Adrenal gland (tissue), 9 donors: ENCODE measurements at regions not wholly inside any gene's neighbourhood (a gene's known extent, or its start where the extent isn't known, plus 50 kb on each side); places are given as distances from the start of the nearest gene placed in this dataset.

Experiments used
- DNase-seq, 7 donors: peaks; one replicate each; pipeline ENCODE4 v3.0.0-alpha.2; 2019 to 2020
- H3K27ac ChIP-seq, 5 donors: fragments of 200-600 bp; sonication (generic) in 4 of 5; 1 replicate in 3 of 5; 2 replicates in 2 of 5; pipeline versions ENCODE4 v1.5.1 to v1.8.0; 2016 to 2020; ENCODE audit warnings: mild to moderate bottlenecking in 1 of 5
- H3K27me3 ChIP-seq: fragments of 200-600 bp; 2 replicates; pipeline ENCODE4 v1.8.0; 2021
- H3K36me3 ChIP-seq, 2 donors: fragments of 200-600 bp; replicated peaks in 1 of 2; 1 replicate in 1 of 2; 2 replicates in 1 of 2; pipeline versions ENCODE4 v1.5.1 to v1.8.0; 2018 to 2022
- H3K4me1 ChIP-seq, 2 donors: fragments of 200-600 bp; replicated peaks in 1 of 2; 1 replicate in 1 of 2; 2 replicates in 1 of 2; pipeline versions ENCODE4 v1.5.1 to v1.8.0; 2018 to 2021
- H3K4me3 ChIP-seq, 4 donors: fragments of 200-600 bp; sonication (generic) in 3 of 4; one replicate each; pipeline ENCODE4 v1.5.1; 2016 to 2018
- H3K9me3 ChIP-seq, 3 donors: fragments of 200-600 bp; sonication (generic) in 1 of 3; replicated peaks in 1 of 3; 1 replicate in 2 of 3; 2 replicates in 1 of 3; pipeline versions ENCODE4 v1.5.1 to v1.8.0; 2016 to 2021
- POLR2A ChIP-seq, 2 donors: fragments of 450-650 bp; IDR thresholded peaks; one replicate each; pipeline ENCODE4 v1.6.1; 2017; ENCODE audit warnings: antibody characterized with exemption in 2 of 2, mild to moderate bottlenecking in 2 of 2, moderate library complexity in 1 of 2
- WGBS, 4 donors: extraction: QIAGEN DNeasy Blood & Tissue Kit in 2 of 4; methylation state at CpG; one replicate each; pipeline versions ENCODE4 v1.1.5 to v1.1.7; 2013 to 2017; 5-methylcytosine and 5-hydroxymethylcytosine counted together
- intact Hi-C, 2 donors: fragments of 100-400 bp; cut with DNase I; formaldehyde crosslinking; loops; one replicate each; pipeline versions ENCODE4 v1.14.1 to v1.15.0; 2022 to 2023
- TF ChIP-seq, protein P1 (sequence below), 6 experiments: fragments of 450-650 bp in 4 of 6; fragments of 200-600 bp in 2 of 6; sonication (generic) in 1 of 6; IDR thresholded peaks; 1 replicate in 5 of 6; 2 replicates in 1 of 6; pipeline versions ENCODE4 v1.5.1 to v1.8.0; 2016 to 2021; ENCODE audit warnings: antibody characterized with exemption in 6 of 6, mild to moderate bottlenecking in 2 of 6, moderate library complexity in 1 of 6
- donor health status: healthy with polysubstance abuse.
- donor health status: Bipolar disorder and iron deficiency.
- donor health status: DM: yes; HTN: yes; CAD: no.
- donor health status: DM: no; HTN: no; CAD: no.
- donor health status: DM: no; HTN: no; CAD: no.

DNA sequence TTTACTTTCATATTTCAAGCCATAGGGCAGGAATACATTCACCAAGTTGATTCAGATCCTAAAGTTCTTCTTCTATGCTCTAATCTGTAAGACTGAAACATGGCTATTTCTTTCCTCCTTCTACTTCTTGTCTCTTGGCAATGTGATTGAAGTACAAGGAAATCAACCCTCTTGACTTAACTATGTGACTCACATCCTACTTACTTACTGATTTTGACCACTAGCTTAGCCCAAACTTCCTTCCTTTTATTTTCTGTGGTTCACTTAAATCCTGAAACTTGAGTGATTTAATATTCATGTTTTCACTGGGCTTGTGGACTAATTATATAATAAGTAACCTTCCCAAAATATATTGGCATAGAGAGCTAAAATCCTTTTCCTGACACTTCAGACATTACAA lies 111.2 kb upstream of the NOVA1 start:
- Histone ChIP-seq H3K4me1 (no peaks in the 10 kb centered on the region), H3K9me3 (no peaks in the 10 kb centered on the region), H3K27me3 (no peaks in the 10 kb centered on the region), H3K4me3 (no peak overlapping the region), H3K27ac (no peak overlapping the region), H3K36me3 (no peaks in the 10 kb centered on the region)
- DNase-seq, result no peak
- TF ChIP-seq, protein P1, sequence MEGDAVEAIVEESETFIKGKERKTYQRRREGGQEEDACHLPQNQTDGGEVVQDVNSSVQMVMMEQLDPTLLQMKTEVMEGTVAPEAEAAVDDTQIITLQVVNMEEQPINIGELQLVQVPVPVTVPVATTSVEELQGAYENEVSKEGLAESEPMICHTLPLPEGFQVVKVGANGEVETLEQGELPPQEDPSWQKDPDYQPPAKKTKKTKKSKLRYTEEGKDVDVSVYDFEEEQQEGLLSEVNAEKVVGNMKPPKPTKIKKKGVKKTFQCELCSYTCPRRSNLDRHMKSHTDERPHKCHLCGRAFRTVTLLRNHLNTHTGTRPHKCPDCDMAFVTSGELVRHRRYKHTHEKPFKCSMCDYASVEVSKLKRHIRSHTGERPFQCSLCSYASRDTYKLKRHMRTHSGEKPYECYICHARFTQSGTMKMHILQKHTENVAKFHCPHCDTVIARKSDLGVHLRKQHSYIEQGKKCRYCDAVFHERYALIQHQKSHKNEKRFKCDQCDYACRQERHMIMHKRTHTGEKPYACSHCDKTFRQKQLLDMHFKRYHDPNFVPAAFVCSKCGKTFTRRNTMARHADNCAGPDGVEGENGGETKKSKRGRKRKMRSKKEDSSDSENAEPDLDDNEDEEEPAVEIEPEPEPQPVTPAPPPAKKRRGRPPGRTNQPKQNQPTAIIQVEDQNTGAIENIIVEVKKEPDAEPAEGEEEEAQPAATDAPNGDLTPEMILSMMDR (IDR thresholded peaks at IDR 0.05), result no peak
- no peak for TF ChIP-seq POLR2A (IDR thresholded peaks at IDR 0.05)
- intact Hi-C loops, result no loop called here

DNA sequence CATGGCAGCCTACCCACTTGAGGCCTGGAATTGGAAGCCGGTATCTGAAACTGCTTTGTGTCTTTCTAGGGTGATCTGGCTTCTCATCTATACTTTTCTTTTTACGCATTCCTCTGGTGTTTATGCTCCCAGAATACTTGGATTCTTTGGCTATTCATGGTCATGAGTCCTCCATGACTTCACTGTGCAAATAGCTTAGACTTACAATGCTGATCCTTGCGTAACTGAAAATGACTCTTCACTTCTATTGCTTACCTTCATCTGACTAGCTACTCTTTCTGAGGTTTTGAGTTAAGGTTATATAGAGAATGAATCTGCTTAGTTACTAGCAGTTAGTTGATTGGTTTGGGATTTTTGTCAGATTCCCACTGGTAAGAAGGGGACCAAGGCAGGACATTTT lies 121.7 kb upstream of the NOVA1 start:
- TF ChIP-seq, protein P1 (IDR thresholded peaks at IDR 0.05), result no peak
- no peak for TF ChIP-seq POLR2A (IDR thresholded peaks at IDR 0.05)
- intact Hi-C loops, result no loop called here
- WGBS, 4 donors, result 85 to 98% (median 91%) methylated on average over 3 of the region's 3 CpGs

DNA sequence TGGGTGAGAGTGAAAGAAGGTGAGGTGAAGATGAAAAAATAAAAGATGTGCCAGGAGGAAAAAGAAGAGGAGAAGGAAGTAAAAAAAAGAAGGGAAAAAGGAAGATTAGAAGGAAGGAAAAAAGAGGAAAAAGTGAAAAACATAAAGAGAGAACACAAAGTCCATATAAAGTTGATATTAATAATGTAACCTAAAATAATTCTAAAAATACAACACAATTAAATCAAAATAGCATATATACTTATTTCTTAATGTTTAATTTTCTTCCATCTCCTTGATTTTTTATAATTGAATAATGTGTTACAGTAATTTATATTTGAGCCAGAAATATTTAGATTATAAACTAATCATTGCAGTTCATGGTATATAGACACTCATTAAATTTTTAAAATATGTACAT lies 124.4 kb upstream of the NOVA1 start:
- Histone ChIP-seq H3K9me3 (peaks cover 0 to 5% (median 0%) of the 10 kb centered on the region in 3 donors), H3K27me3 (no peaks in the 10 kb centered on the region), H3K36me3 (no peaks in the 10 kb centered on the region), H3K27ac (no peak overlapping the region), H3K4me3 (no peak overlapping the region), H3K4me1 (no peaks in the 10 kb centered on the region)
- TF ChIP-seq, protein P1 (IDR thresholded peaks at IDR 0.05), result no peak
- no peak for TF ChIP-seq POLR2A (IDR thresholded peaks at IDR 0.05)
- intact Hi-C loops, result no loop called here
- DNase-seq, result no peak

More for the DNA sequence above, 121.7 kb upstream of the NOVA1 start:
- H3K4me1 ChIP-seq, result no peaks in the 10 kb centered on the region
- H3K27me3 ChIP-seq, result no peaks in the 10 kb centered on the region
- peaks cover 0 to 5% (median 0%) of the 10 kb centered on the region in 3 donors for H3K9me3 ChIP-seq
- DNase-seq, result no peak
- H3K36me3 ChIP-seq, result no peaks in the 10 kb centered on the region
- H3K27ac ChIP-seq, result no peak overlapping the region
- no peak overlapping the region for H3K4me3 ChIP-seq

DNA sequence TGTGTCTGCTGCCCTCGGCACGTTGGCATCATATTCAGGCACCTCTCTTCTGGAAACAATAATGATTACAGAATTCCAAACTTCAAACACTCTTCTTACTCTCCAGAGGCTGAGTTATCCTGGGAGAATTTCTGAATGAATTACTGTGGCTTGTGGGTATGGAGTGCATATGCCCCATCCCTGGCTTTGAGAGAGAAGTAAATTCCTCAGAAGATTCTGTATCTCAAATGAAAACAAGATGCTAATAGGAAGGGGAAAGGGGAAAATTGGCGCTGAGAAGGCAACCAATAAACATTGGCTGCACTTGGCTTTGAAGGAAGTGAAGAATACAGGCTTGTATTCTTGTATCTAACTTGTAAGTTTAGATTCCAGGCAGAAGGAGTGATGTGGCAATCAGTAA lies 132.0 kb upstream of the NOVA1 start:
- Histone ChIP-seq H3K4me3 (no peak overlapping the region), H3K9me3 (no peaks in the 10 kb centered on the region), H3K27me3 (no peaks in the 10 kb centered on the region), H3K36me3 (no peaks in the 10 kb centered on the region), H3K27ac (no peak overlapping the region), H3K4me1 (no peaks in the 10 kb centered on the region)
- WGBS, 4 donors, result 65 to 77% (median 75%) methylated on average over 3 of the region's 3 CpGs
- no peak for TF ChIP-seq POLR2A (IDR thresholded peaks at IDR 0.05)
- TF ChIP-seq, protein P1 (IDR thresholded peaks at IDR 0.05), result no peak
- intact Hi-C loops, result no loop called here
- DNase-seq, result no peak
